ENCODE measurements at regions not wholly inside any gene's neighbourhood (a gene's known extent, or its start where the extent isn't known, plus 50 kb on each side); places are given as distances from the start of the nearest gene placed in this dataset.
A peak's percentile ranks its signal among the peaks of the same experiment; 100 is the strongest.

GRCh38 chr12:115243933-115244628, 560.1 kb upstream of the TBX3 start:
- no peak for DNase-seq

- no peak for DNase-seq
These were observed 556.3 kb upstream of the TBX3 start for GRCh38 chr12:115240251-115240650.

- no peak for DNase-seq
These were observed 551.9 kb upstream of the TBX3 start for GRCh38 chr12:115235880-115236279.

- no peak for DNase-seq
These were observed 550.0 kb upstream of the TBX3 start for GRCh38 chr12:115233891-115234543.

GRCh38 chr12:115232455-115233156, 548.6 kb upstream of the TBX3 start:
- no peak for DNase-seq

GRCh38 chr12:115230606-115231005, 546.6 kb upstream of the TBX3 start:
- no peak for DNase-seq

- DNase-seq, result no peak
These were observed 545.5 kb upstream of the TBX3 start for GRCh38 chr12:115229517-115229916.

- no peak for DNase-seq
These were observed 544.5 kb upstream of the TBX3 start for GRCh38 chr12:115228434-115228833.

GRCh38 chr12:115227137-115227615, 543.2 kb upstream of the TBX3 start:
- no peak for DNase-seq

GRCh38 chr12:115225845-115226244, 541.9 kb upstream of the TBX3 start:
- DNase-seq, result no peak

GRCh38 chr12:115223991-115224390, 540.0 kb upstream of the TBX3 start:
- no peak for DNase-seq

GRCh38 chr12:115223322-115223721, 539.3 kb upstream of the TBX3 start:
- DNase-seq, result no peak

GRCh38 chr12:115222220-115222619, 538.2 kb upstream of the TBX3 start:
- DNase-seq, result no peak

- DNase-seq, result no peak
These were observed 532.3 kb upstream of the TBX3 start for GRCh38 chr12:115216301-115216700.

GRCh38 chr12:115215544-115215943, 531.6 kb upstream of the TBX3 start:
- DNase-seq, result no peak

GRCh38 chr12:115213538-115214016, 529.6 kb upstream of the TBX3 start:
- no peak for DNase-seq

- no peak for DNase-seq
These were observed 529.1 kb upstream of the TBX3 start for GRCh38 chr12:115213118-115213517.

GRCh38 chr12:115212356-115212755, 528.4 kb upstream of the TBX3 start:
- no peak for DNase-seq

GRCh38 chr12:115210533-115211252, 526.7 kb upstream of the TBX3 start:
- DNase-seq, result peak in 1 of 2 donors; percentile 47

- no peak for DNase-seq
These were observed 525.3 kb upstream of the TBX3 start for GRCh38 chr12:115209230-115209629.

- no peak for DNase-seq
These were observed 524.1 kb upstream of the TBX3 start for GRCh38 chr12:115208098-115208497.

GRCh38 chr12:115207216-115207915, 523.4 kb upstream of the TBX3 start:
- DNase-seq, result no peak

All from hippocampal formation (tissue), 2 donors.